Ovary (tissue), 7 donors: ENCODE measurements at regions not wholly inside any gene's neighbourhood (a gene's known extent, or its start where the extent isn't known, plus 50 kb on each side); places are given as distances from the start of the nearest gene placed in this dataset.

ENCODE experiments used
- DNase-seq, 5 donors: peaks; one replicate each; pipeline ENCODE4 v3.0.0-alpha.2; 2019 to 2020
- H3K27ac ChIP-seq, 2 donors: fragments of 200-600 bp; one replicate each; pipeline versions ENCODE4 v1.5.1 to v1.8.0; 2019 to 2022
- H3K27me3 ChIP-seq: fragments of 200-600 bp; one replicate; pipeline ENCODE4 v1.8.0; 2022
- H3K36me3 ChIP-seq: fragments of 200-600 bp; sonication (generic); one replicate; pipeline ENCODE4 v1.5.1; 2019
- H3K4me1 ChIP-seq: one replicate; pipeline ENCODE4 v1.8.1; 2013; ENCODE audit warnings: mild to moderate bottlenecking, moderate library complexity; ENCODE audit not compliant: insufficient read depth
- H3K4me3 ChIP-seq: fragments of 200-600 bp; sonication (generic); one replicate; pipeline ENCODE4 v1.5.1; 2017
- H3K9me3 ChIP-seq, 2 donors: fragments of 200-600 bp in 1 of 2; sonication (generic) in 1 of 2; one replicate each; pipeline versions ENCODE4 v1.5.1 to v1.8.1; 2013 to 2019; ENCODE audit warnings: mild to moderate bottlenecking in 1 of 2, moderate library complexity in 1 of 2
- EP300 ChIP-seq: sonication (generic); formaldehyde crosslinking; IDR thresholded peaks from one replicate; pipeline ENCODE4 v1.6.1; 2017; ENCODE audit warnings: antibody characterized with exemption
- POLR2A ChIP-seq: fragments of 450-650 bp; IDR thresholded peaks from one replicate; pipeline ENCODE4 v1.6.1; 2017; ENCODE audit warnings: antibody characterized with exemption, mild to moderate bottlenecking, moderate library complexity
- WGBS, 3 donors: extraction: QIAGEN DNeasy Blood & Tissue Kit in 1 of 3; methylation state at CpG; one replicate each; pipeline versions ENCODE4 v1.1.5 to v1.1.7; 2013 to 2017; 5-methylcytosine and 5-hydroxymethylcytosine counted together
- intact Hi-C, 4 donors: fragments of 100-400 bp; cut with DNase I; formaldehyde crosslinking; loops; one replicate each; pipeline versions ENCODE4 v1.11.0 to v1.15.1; 2022 to 2023
- TF ChIP-seq, protein P1 (sequence below), 3 donors: fragments of 450-650 bp in 2 of 3; fragments of 200-600 bp in 1 of 3; IDR thresholded peaks; one replicate each; pipeline versions ENCODE4 v1.5.1 to v1.8.0; 2016 to 2022; ENCODE audit warnings: antibody characterized with exemption in 3 of 3, mild to moderate bottlenecking in 1 of 3
- donor health status: DM: no; HTN: no; CAD: no; lungs with moderate emphysema.
- donor health status: DM: no; HTN: no; CAD: no.
- donor health status: Bipolar disorder and iron deficiency.
- donor health status: DM: no; HTN: no; CAD: no.
- donor health status: DM: yes; HTN: yes; CAD: no.

DNA sequence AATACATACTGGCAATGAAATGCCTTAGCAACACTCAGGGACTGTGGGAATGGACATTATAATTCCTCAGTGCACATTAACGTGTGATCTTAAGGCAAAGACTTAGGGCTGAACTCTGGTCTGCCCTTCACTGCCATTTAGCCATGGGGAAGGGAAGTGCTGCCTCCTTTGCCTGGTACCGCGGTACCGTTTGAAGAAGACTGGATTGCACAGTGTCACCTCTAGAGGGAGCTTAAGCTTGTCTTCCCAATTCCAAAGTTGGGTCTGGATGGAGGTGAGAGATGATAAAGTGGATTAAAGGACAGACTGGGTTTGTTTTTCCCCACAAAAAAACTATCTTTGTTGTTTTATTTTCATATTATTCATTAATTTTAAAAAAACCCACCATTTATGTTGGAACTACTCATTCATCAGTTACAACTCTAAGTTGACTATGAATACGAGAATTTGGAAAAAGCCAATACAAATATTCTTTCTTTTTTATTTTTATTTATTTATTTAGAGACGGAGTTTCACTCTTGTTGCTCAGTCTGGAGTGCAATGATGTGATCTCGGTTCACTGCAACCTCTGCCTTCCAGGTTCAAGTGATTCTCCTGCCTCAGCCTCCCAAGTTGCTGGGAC lies 60.0 kb upstream of the SYN2 start:
- Histone ChIP-seq H3K27ac (no peak overlapping the region), H3K4me1 (no peaks in the 10 kb centered on the region), H3K4me3 (no peak overlapping the region), H3K36me3 (no peaks in the 10 kb centered on the region), H3K9me3 (no peaks in the 10 kb centered on the region), H3K27me3 (no peaks in the 10 kb centered on the region)
- intact Hi-C loops = no loop called here
- WGBS, 3 donors = 21 to 31% (median 31%) methylated on average over 7 of the region's 7 CpGs
- TF ChIP-seq POLR2A = no peak
- TF ChIP-seq, protein P1, sequence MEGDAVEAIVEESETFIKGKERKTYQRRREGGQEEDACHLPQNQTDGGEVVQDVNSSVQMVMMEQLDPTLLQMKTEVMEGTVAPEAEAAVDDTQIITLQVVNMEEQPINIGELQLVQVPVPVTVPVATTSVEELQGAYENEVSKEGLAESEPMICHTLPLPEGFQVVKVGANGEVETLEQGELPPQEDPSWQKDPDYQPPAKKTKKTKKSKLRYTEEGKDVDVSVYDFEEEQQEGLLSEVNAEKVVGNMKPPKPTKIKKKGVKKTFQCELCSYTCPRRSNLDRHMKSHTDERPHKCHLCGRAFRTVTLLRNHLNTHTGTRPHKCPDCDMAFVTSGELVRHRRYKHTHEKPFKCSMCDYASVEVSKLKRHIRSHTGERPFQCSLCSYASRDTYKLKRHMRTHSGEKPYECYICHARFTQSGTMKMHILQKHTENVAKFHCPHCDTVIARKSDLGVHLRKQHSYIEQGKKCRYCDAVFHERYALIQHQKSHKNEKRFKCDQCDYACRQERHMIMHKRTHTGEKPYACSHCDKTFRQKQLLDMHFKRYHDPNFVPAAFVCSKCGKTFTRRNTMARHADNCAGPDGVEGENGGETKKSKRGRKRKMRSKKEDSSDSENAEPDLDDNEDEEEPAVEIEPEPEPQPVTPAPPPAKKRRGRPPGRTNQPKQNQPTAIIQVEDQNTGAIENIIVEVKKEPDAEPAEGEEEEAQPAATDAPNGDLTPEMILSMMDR (IDR thresholded peaks at IDR 0.05) = peak in 2 of 3 donors; percentile 7 to 10
- DNase-seq = no peak

DNA sequence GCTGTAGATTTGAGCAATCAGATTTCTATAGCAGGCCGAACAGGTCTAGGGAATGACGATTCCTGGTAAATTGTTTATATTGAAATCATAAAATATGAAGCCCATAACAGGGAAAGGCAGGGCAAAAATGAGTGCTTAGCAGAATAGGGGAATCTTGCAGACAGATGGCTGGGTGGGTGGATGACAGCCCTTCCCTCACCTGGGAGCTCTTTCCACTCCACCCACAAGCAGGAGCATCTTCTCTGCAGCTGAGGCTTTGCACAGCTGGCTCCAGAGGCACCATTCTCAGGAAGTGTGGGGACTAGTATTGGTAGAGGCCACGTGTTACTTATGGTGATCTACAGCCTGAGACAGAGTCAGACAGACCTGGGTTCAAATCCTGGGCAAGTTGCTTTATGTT lies 55.9 kb upstream of the SYN2 start:
- Histone ChIP-seq H3K36me3 (no peaks in the 10 kb centered on the region), H3K4me3 (no peak overlapping the region), H3K4me1 (no peaks in the 10 kb centered on the region), H3K27ac (no peak overlapping the region), H3K9me3 (no peaks in the 10 kb centered on the region), H3K27me3 (no peaks in the 10 kb centered on the region)
- whole genome bisulfite sequencing, 3 donors = 73 to 81% (median 77%) methylated on average over 3 of the region's 3 CpGs
- intact Hi-C loops = no loop called here
- TF ChIP-seq EP300 = no peak
- TF ChIP-seq, protein P1 (IDR thresholded peaks at IDR 0.05) = no peak
- TF ChIP-seq POLR2A = no peak
- no peak for DNase-seq

DNA sequence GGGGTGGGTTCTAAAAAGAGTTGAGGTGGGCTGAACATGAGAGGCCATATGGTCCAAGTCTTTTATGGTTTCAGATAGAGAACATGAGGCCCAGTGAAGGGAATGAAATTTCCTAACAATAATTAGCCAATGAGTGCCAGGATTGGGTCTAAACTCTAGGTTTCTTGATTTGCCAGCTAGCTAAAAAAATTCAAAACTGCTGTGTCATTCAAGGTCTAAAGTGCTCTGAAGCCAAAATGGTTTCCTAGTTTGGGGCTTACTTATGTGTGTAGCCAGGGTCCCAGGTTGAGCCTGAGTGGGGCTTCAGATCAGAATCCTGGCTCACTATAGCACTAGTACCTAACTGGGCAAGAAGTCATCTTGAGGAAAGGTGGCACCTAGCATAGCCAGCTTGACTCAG lies 55.3 kb upstream of the SYN2 start:
- no peaks in the 10 kb centered on the region for H3K27me3 ChIP-seq

DNA sequence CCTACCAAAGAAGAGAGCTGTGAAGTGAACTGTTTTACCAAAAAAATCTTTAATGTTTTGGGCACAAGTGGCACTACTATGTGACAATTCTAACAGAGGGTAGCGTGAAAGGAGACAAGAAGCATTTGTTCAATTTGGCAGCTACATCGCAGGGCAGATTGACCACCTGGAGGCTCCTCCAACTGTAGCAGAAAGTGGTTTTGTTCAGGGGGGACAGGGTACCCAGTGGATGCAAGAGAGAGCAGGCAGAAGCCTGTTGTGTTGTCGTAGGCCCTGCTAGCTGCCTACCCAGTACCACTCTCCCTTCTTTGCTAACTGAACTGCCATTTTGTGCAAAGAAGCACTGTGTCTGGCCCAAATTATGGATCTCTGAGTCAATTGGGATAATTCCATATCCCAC lies 54.8 kb upstream of the SYN2 start:
- H3K4me3 ChIP-seq = no peak overlapping the region
- no peak overlapping the region for H3K27ac ChIP-seq
- H3K36me3 ChIP-seq = no peaks in the 10 kb centered on the region
- intact Hi-C loops = no loop called here
- H3K9me3 ChIP-seq = no peaks in the 10 kb centered on the region
- no peaks in the 10 kb centered on the region for H3K27me3 ChIP-seq
- no peaks in the 10 kb centered on the region for H3K4me1 ChIP-seq
- no peak for DNase-seq
- 89 to 98% (median 94%) methylated on average over 3 of the region's 3 CpGs for WGBS, 3 donors
- TF ChIP-seq EP300 (no peak), POLR2A (no peak)
- TF ChIP-seq, protein P1 (IDR thresholded peaks at IDR 0.05) = no peak

More for the DNA sequence above, 55.3 kb upstream of the SYN2 start:
- H3K4me1 ChIP-seq = no peaks in the 10 kb centered on the region
- no peak overlapping the region for H3K4me3 ChIP-seq
- no peak for TF ChIP-seq EP300
- TF ChIP-seq, protein P1 (IDR thresholded peaks at IDR 0.05) = no peak
- TF ChIP-seq POLR2A = no peak
- H3K9me3 ChIP-seq = no peaks in the 10 kb centered on the region
- H3K27ac ChIP-seq = no peak overlapping the region
- H3K36me3 ChIP-seq = no peaks in the 10 kb centered on the region
- DNase-seq = no peak
- intact Hi-C loops = no loop called here
